ENCODE measurements at regions not wholly inside any gene's neighbourhood (a gene's known extent, or its start where the extent isn't known, plus 50 kb on each side); places are given as distances from the start of the nearest gene placed in this dataset.

DNA sequence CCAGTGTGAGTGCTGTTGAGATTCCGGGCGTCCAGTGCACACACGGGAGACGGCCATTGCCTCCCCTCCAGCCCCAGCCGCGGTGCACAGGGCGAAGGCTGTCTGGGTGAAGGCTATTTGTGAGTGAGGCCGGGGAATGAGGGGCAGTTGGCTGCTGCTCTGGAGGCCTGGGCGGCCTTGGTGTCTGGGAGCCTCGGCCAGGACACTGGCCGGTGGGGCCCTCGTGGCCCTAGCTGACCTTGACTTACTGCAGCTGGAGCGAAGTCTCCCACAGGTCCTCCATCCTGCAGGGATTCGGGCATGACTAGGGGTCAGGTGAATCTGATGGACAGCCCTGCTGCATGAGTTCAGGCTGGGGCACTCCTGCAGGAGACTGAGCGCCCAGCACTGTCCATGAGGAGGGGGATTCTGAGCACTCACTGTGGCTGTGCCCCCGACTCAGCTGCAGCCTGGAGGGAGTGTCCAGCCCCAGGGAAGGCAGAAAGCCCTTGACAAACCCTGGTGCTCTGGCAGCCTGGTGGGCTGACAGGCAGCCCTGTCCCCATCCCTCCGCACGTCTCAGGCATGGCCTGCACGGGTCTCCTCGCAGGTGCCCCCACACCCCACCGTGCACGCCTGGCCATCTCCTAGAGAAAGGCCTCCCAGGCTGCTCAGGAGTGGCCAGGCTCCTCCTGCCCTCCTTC lies 52.7 kb upstream of the FAM20C start:
- intact Hi-C loops (cut with DNase I), result no loop called here
- DNase-seq, result peak in 2 of 42 donors; percentile 5 to 37

DNA sequence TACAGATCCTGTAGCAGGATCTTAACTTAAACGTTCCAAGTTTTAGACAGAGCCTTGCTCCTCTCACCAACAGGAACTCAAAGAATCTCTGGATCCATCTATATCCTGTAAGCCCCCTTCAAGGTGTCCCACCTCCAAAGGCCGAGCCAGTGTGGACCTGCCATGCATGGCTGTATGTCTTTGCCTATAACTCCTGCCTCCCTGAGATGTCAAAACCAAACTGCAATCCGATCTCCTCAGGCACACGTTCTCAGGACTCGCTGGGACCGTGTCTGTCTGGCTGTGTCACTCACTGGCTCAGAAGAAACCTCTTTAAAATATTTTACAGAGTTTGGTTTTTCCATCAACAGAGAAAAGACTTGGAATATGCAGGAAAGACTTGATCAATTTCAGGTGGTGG lies 51.4 kb upstream of the FAM20C start:
- DNase-seq, result peak in 1 of 42 donors; percentile 11
- intact Hi-C loops (cut with DNase I), result no loop called here

DNA sequence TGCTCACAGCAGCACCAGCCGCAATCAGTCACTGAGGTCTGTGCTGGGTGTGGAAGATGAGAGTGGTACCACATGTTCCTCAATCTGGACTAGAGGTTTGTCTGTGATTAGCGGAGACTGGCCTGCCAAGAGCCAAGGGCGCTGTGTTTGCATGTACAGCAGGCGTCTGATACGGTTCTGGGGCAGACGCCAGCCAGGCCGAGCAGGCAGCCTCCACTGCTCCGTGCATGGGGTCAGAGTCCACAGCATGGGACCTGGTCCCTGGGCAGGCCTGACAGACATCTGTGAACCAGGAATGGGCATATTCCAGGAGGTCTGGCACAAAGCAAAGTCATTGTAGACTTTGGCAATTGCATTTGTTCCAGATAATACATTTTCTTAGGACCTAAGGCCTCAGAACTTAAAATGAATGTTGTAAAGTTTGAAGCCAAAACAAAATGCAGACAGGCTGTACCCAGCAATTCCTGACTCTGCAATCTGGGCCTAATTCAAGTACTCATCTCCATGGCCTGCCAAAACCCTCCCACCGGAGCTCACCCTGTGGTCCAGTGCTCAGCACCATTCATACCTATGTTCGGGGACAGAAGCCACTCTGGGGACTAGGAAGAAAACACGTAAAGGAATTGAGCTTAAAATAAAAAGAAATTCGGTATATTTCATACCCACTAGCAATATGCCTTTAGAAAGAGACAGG lies 50.0 kb upstream of the FAM20C start:
- peak in 4 of 42 donors; percentile 16 to 44 (median 30) for DNase-seq
- intact Hi-C loops (cut with DNase I), result no loop called here
